Astrocyte (in vitro differentiated cells and primary cell): ENCODE measurements at regions not wholly inside any gene's neighbourhood (a gene's known extent, or its start where the extent isn't known, plus 50 kb on each side); places are given as distances from the start of the nearest gene placed in this dataset.

Experiments
- DNase-seq: peaks from one replicate; pipeline ENCODE4 v3.0.0-alpha.2; 2010; ENCODE audit warnings: low read depth
- FAIRE-seq: peaks from 2 replicates; lab custom pipeline; 2011; peaks lifted over from hg19 to GRCh38; lab: Jason Lieb, UNC
- H2AFZ ChIP-seq: 2 replicates; pipeline ENCODE4 v1.6.0; 2012; ENCODE audit warnings: low read depth, low read length, inconsistent platforms
- H3K27ac ChIP-seq: 2 replicates; pipeline ENCODE4 v1.5.1; 2011; ENCODE audit warnings: low read depth, low read length, inconsistent platforms
- H3K27me3 ChIP-seq: 2 replicates; pipeline ENCODE4 v1.6.0; 2011; ENCODE audit warnings: low read length, inconsistent platforms; ENCODE audit not compliant: insufficient read depth
- H3K36me3 ChIP-seq: 2 replicates; pipeline ENCODE4 v1.5.1; 2011; ENCODE audit warnings: low read length, inconsistent platforms; ENCODE audit not compliant: insufficient read depth
- H3K4me1 ChIP-seq: 2 replicates; pipeline ENCODE4 v1.5.1; 2011; ENCODE audit warnings: low read length, inconsistent platforms; ENCODE audit not compliant: insufficient read depth
- H3K4me2 ChIP-seq: 2 replicates; pipeline ENCODE4 v1.6.0; 2012; ENCODE audit warnings: low read length, inconsistent platforms
- H3K4me3 ChIP-seq: 2 replicates; pipeline ENCODE4 v1.5.1; 2011; ENCODE audit warnings: low read depth, mild to moderate bottlenecking, low read length, inconsistent platforms; ENCODE audit not compliant: insufficient read depth
- H3K79me2 ChIP-seq: 2 replicates; pipeline ENCODE4 v1.6.0; 2012; ENCODE audit warnings: mild to moderate bottlenecking, low read length, inconsistent platforms; ENCODE audit not compliant: insufficient read depth
- H3K9ac ChIP-seq: 2 replicates; pipeline ENCODE4 v1.6.0; 2012; ENCODE audit warnings: mild to moderate bottlenecking, low read length, inconsistent platforms
- H3K9me3 ChIP-seq: 2 replicates; pipeline ENCODE4 v1.5.1; 2012; ENCODE audit warnings: low read depth, mild to moderate bottlenecking, low read length, inconsistent platforms; ENCODE audit not compliant: insufficient read depth
- H4K20me1 ChIP-seq: 2 replicates; pipeline ENCODE4 v1.6.0; 2012; ENCODE audit warnings: low read length, inconsistent platforms; ENCODE audit not compliant: insufficient read depth
- H3K27ac Mint-ChIP-seq: one replicate; pipeline ENCODE4 v1.8.0; 2021; ENCODE audit warnings: mild to moderate bottlenecking, mixed read lengths; ENCODE audit not compliant: unreplicated experiment
- H3K27me3 Mint-ChIP-seq: one replicate; pipeline ENCODE4 v1.8.0; 2021; ENCODE audit warnings: low read depth, mixed read lengths; ENCODE audit not compliant: unreplicated experiment
- H3K36me3 Mint-ChIP-seq: one replicate; pipeline ENCODE4 v1.8.0; 2021; ENCODE audit warnings: low read depth, mixed read lengths; ENCODE audit not compliant: unreplicated experiment
- H3K4me1 Mint-ChIP-seq: one replicate; pipeline ENCODE4 v1.8.0; 2021; ENCODE audit warnings: low read depth, mixed read lengths; ENCODE audit not compliant: unreplicated experiment
- H3K4me3 Mint-ChIP-seq: one replicate; pipeline ENCODE4 v1.8.0; 2021; ENCODE audit warnings: mild to moderate bottlenecking, moderate library complexity, mixed read lengths; ENCODE audit not compliant: unreplicated experiment
- H3K9me3 Mint-ChIP-seq: one replicate; pipeline ENCODE4 v1.8.0; 2021; ENCODE audit warnings: mild to moderate bottlenecking, mixed read lengths; ENCODE audit not compliant: unreplicated experiment
- CTCF ChIP-seq: IDR thresholded peaks from 2 replicates; pipeline ENCODE4 v1.5.1; 2011; ENCODE audit warnings: low read depth, mild to moderate bottlenecking, inconsistent platforms, low read length, moderate library complexity; ENCODE audit not compliant: insufficient read depth
- EZH2 ChIP-seq: IDR thresholded peaks from 2 replicates; pipeline ENCODE4 v1.6.1; 2012; ENCODE audit warnings: mild to moderate bottlenecking, low read length, inconsistent platforms; ENCODE audit not compliant: insufficient read depth

DNA sequence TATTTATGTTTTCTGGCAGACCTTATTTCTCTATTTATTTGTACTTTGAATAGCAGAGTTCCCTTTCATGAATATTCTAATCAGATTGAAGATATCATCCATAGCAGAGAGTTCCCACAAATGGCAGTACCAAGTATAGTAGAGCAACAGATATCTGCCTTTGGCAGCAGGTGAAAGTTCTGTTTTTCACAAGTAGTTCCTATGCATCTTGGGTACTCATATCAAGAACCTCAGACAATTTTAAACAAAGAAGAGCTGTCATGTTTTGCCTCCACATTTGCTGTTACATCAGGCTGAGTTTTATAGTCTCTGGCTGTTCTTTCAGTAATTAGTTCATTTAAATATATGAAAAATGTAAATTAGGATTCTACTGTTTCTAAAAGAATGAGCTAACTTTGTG, 252.0 kb downstream of the KCNC2 start:
- Histone ChIP-seq H3K4me1 (no peaks in the 10 kb centered on the region), H3K27ac (no peak overlapping the region), H3K9ac (no peak overlapping the region), H3K79me2 (no peaks in the 10 kb centered on the region), H3K4me2 (no peak overlapping the region), H2AFZ (no peak overlapping the region), H3K4me3 (no peak overlapping the region), H3K9me3 (no peaks in the 10 kb centered on the region), H3K27me3 (no peaks in the 10 kb centered on the region), H4K20me1 (no peaks in the 10 kb centered on the region), H3K36me3 (no peaks in the 10 kb centered on the region)
- H3K27me3 Mint-ChIP-seq, result no peaks in the 10 kb centered on the region
- no peak overlapping the region for H3K4me3 Mint-ChIP-seq
- no peaks in the 10 kb centered on the region for H3K36me3 Mint-ChIP-seq
- FAIRE-seq, result no peak
- H3K27ac Mint-ChIP-seq, result no peak overlapping the region
- H3K9me3 Mint-ChIP-seq, result peaks cover 3% of the 10 kb centered on the region
- TF ChIP-seq EZH2, result no peak
- no peak for TF ChIP-seq CTCF
- H3K4me1 Mint-ChIP-seq, result no peaks in the 10 kb centered on the region
- no peak for DNase-seq

DNA sequence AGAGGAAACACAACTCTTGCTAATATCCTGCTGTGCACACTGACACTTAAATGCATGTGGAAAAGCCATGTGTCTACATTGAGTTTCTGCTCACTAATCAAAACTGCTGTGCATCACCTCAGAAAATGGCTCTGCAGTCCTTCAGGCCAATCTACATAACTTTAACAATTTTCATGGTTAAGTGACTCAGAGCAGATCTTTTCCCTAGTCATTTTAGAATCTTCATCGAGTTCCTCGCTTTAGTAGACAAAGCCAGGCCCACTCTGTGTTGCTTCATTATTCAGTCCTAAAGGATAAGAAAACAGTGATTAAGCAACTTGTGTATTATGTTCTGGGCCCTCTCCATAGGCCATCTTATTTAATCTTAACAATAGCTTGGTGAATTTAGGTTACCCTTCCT, 250.0 kb downstream of the KCNC2 start:
- H2AFZ ChIP-seq, result no peak overlapping the region
- H3K9ac ChIP-seq, result no peak overlapping the region
- no peaks in the 10 kb centered on the region for H3K27me3 Mint-ChIP-seq
- no peak overlapping the region for H3K27ac ChIP-seq
- no peaks in the 10 kb centered on the region for H3K27me3 ChIP-seq
- no peaks in the 10 kb centered on the region for H3K36me3 ChIP-seq
- no peaks in the 10 kb centered on the region for H3K9me3 ChIP-seq
- H3K4me3 ChIP-seq, result no peak overlapping the region
- H3K4me3 Mint-ChIP-seq, result no peak overlapping the region
- TF ChIP-seq EZH2 (no peak), CTCF (no peak)
- peaks cover 3% of the 10 kb centered on the region for H3K9me3 Mint-ChIP-seq
- H3K4me1 Mint-ChIP-seq, result no peaks in the 10 kb centered on the region
- no peak for DNase-seq
- H3K4me2 ChIP-seq, result no peak overlapping the region
- FAIRE-seq, result no peak
- H3K36me3 Mint-ChIP-seq, result no peaks in the 10 kb centered on the region
- no peak overlapping the region for H3K27ac Mint-ChIP-seq
- no peaks in the 10 kb centered on the region for H4K20me1 ChIP-seq
- no peaks in the 10 kb centered on the region for H3K79me2 ChIP-seq
- no peaks in the 10 kb centered on the region for H3K4me1 ChIP-seq

GRCh38 chr12:74963304-74963703, 246.3 kb downstream of the KCNC2 start:
- DNase-seq (no peak), FAIRE-seq (no peak)
- H3K36me3 ChIP-seq, result no peaks in the 10 kb centered on the region
- no peaks in the 10 kb centered on the region for H3K4me1 Mint-ChIP-seq
- no peaks in the 10 kb centered on the region for H3K9me3 Mint-ChIP-seq
- no peak overlapping the region for H3K4me3 ChIP-seq
- no peaks in the 10 kb centered on the region for H3K79me2 ChIP-seq
- H3K27me3 Mint-ChIP-seq, result no peaks in the 10 kb centered on the region
- H3K4me1 ChIP-seq, result no peaks in the 10 kb centered on the region
- no peak overlapping the region for H3K9ac ChIP-seq
- no peak overlapping the region for H3K4me3 Mint-ChIP-seq
- no peak for TF ChIP-seq CTCF
- H3K36me3 Mint-ChIP-seq, result no peaks in the 10 kb centered on the region
- no peaks in the 10 kb centered on the region for H3K9me3 ChIP-seq
- H4K20me1 ChIP-seq, result no peaks in the 10 kb centered on the region
- H3K27ac ChIP-seq, result no peak overlapping the region
- no peak overlapping the region for H3K4me2 ChIP-seq
- H3K27me3 ChIP-seq, result no peaks in the 10 kb centered on the region
- no peak overlapping the region for H3K27ac Mint-ChIP-seq
- no peak overlapping the region for H2AFZ ChIP-seq
